A673 (cell line): ENCODE measurements at regions not wholly inside any gene's neighbourhood (a gene's known extent, or its start where the extent isn't known, plus 50 kb on each side); places are given as distances from the start of the nearest gene placed in this dataset.
A peak's percentile ranks its signal among the peaks of the same experiment; 100 is the strongest.

ENCODE experiments used
- BruUV-seq: library from RNA; stranded (reverse); fragments of 400-500 nt; replicated peaks from 2 replicates; lab custom pipeline; 2021; lab: Mats Ljungman, UMichigan
- CTCF ChIA-PET: fragments of 300-600 bp; sonication (Branson Sonifier 250); formaldehyde crosslinking; loops from one replicate; lab custom pipeline; 2022; ENCODE audit warnings: antibody characterized with exemption; lab: Charles Lee
- POLR2A ChIA-PET: fragments of 300-600 bp; sonication (Branson Sonifier 250); formaldehyde crosslinking; loops from one replicate; lab custom pipeline; 2022; ENCODE audit warnings: antibody characterized with exemption; ENCODE audit not compliant: low non-redundant PET; lab: Charles Lee
- DNase-seq: peaks from one replicate; pipeline ENCODE4 v3.0.0-alpha.2; 2015; ENCODE audit warnings: low spot score
- H3K27ac ChIP-seq: fragments of 200-600 bp; sonication (generic); 2 replicates; pipeline ENCODE4 v1.5.1; 2016; ENCODE audit warnings: mixed run types, low read depth, mild to moderate bottlenecking, mixed read lengths, antibody characterized with exemption, low read length; ENCODE audit not compliant: poor library complexity, severe bottlenecking
- H3K27me3 ChIP-seq: fragments of 200-600 bp; sonication (generic); replicated peaks from 2 replicates; pipeline ENCODE4 v1.6.1; 2017; ENCODE audit warnings: mixed run types, low read depth, mild to moderate bottlenecking, mixed read lengths, antibody characterized with exemption, low read length; ENCODE audit not compliant: insufficient read depth, poor library complexity
- H3K36me3 ChIP-seq: fragments of 200-600 bp; sonication (generic); 2 replicates; pipeline ENCODE4 v1.6.1; 2016; ENCODE audit warnings: mixed run types, mild to moderate bottlenecking, mixed read lengths, antibody characterized with exemption, low read length; ENCODE audit not compliant: insufficient read depth, poor library complexity, severe bottlenecking
- H3K4me1 ChIP-seq: fragments of 200-600 bp; sonication (generic); 2 replicates; pipeline ENCODE4 v1.6.1; 2017; ENCODE audit warnings: mixed run types, mild to moderate bottlenecking, mixed read lengths, antibody characterized with exemption, low read length; ENCODE audit not compliant: insufficient read depth, poor library complexity, severe bottlenecking
- H3K4me3 ChIP-seq: fragments of 200-600 bp; sonication (generic); 2 replicates; pipeline ENCODE4 v1.5.1; 2016; ENCODE audit warnings: low read depth, mixed run types, mild to moderate bottlenecking, mixed read lengths, low read length; ENCODE audit not compliant: poor library complexity, severe bottlenecking
- H3K9me3 ChIP-seq: fragments of 200-600 bp; sonication (generic); 2 replicates; pipeline ENCODE4 v1.6.1; 2016; ENCODE audit warnings: mixed run types, low read depth, mild to moderate bottlenecking, mixed read lengths, antibody characterized with exemption, low read length; ENCODE audit not compliant: poor library complexity, severe bottlenecking
- EZH2 ChIP-seq: fragments of 200-600 bp; sonication (generic); IDR thresholded peaks from 2 replicates; pipeline ENCODE4 v1.6.1; 2017; ENCODE audit warnings: borderline replicate concordance, low read depth, mild to moderate bottlenecking, mixed read lengths, antibody characterized with exemption, low read length; ENCODE audit not compliant: poor library complexity, severe bottlenecking
- intact Hi-C: fragments of 100-400 bp; cut with micrococcal nuclease; formaldehyde crosslinking; loops from one replicate; pipeline ENCODE4 v1.10.0; 2022; ENCODE audit not compliant: unreplicated experiment
- TF ChIP-seq, protein P1 (sequence below): fragments of 300-800, 200-600 bp; sonication (generic); conservative IDR thresholded peaks from 2 replicates; pipeline ENCODE4 v1.5.1; 2017; ENCODE audit warnings: low read depth, mild to moderate bottlenecking, antibody characterized with exemption, low read length, moderate library complexity, mixed read lengths

DNA sequence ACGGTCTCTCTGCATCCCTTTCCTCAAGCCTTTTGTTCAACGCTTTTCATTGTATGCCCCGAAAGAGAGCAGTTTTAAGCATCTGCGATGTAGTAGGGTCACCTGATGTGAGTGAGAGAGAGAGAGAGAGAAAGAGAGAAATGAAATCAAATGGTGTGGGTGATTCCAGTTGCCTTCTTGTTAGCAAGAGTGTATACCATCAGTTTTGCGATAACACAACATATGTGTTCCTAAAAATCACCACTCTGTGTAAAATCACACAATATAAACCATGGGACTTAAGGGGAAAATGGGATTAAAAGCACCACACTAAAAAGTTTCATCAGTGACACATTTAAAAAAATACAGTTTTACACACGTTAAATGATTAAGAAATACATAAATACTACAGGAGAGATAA is 1102.7 kb upstream of the EEF2KMT start:
- BruUV-seq: no TSS peak
- H3K36me3 ChIP-seq: no peaks in the 10 kb centered on the region
- no peak overlapping the region for H3K4me3 ChIP-seq
- no peak overlapping the region for H3K27ac ChIP-seq
- H3K4me1 ChIP-seq: no peaks in the 10 kb centered on the region
- no peaks in the 10 kb centered on the region for H3K27me3 ChIP-seq
- intact Hi-C loops: no loop called here
- CTCF ChIA-PET: no interaction called here
- POLR2A ChIA-PET: no interaction called here
- DNase-seq: no peak
- TF ChIP-seq, protein P1, sequence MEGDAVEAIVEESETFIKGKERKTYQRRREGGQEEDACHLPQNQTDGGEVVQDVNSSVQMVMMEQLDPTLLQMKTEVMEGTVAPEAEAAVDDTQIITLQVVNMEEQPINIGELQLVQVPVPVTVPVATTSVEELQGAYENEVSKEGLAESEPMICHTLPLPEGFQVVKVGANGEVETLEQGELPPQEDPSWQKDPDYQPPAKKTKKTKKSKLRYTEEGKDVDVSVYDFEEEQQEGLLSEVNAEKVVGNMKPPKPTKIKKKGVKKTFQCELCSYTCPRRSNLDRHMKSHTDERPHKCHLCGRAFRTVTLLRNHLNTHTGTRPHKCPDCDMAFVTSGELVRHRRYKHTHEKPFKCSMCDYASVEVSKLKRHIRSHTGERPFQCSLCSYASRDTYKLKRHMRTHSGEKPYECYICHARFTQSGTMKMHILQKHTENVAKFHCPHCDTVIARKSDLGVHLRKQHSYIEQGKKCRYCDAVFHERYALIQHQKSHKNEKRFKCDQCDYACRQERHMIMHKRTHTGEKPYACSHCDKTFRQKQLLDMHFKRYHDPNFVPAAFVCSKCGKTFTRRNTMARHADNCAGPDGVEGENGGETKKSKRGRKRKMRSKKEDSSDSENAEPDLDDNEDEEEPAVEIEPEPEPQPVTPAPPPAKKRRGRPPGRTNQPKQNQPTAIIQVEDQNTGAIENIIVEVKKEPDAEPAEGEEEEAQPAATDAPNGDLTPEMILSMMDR: no peak
- no peak for TF ChIP-seq EZH2
- H3K9me3 ChIP-seq: peaks cover 8% of the 10 kb centered on the region

- DNase-seq: no peak
- ChIA-PET CTCF (no interaction called here), POLR2A (no interaction called here)
- no peak overlapping the region for H3K4me3 ChIP-seq
- peaks cover 14% of the 10 kb centered on the region for H3K9me3 ChIP-seq
- H3K4me1 ChIP-seq: no peaks in the 10 kb centered on the region
- no peaks in the 10 kb centered on the region for H3K27me3 ChIP-seq
- no peak for TF ChIP-seq EZH2
- TF ChIP-seq, protein P1: no peak
- no peak overlapping the region for H3K27ac ChIP-seq
- intact Hi-C loops: no loop called here
- H3K36me3 ChIP-seq: no peaks in the 10 kb centered on the region
- no TSS peak for BruUV-seq
Measured at GRCh38 chr16:6195966-6196365, 1098.4 kb upstream of the EEF2KMT start.

- Histone ChIP-seq H3K4me1 (no peaks in the 10 kb centered on the region), H3K4me3 (no peak overlapping the region), H3K27me3 (no peaks in the 10 kb centered on the region), H3K9me3 (peaks cover 6% of the 10 kb centered on the region), H3K27ac (no peak overlapping the region), H3K36me3 (no peaks in the 10 kb centered on the region)
- intact Hi-C loops: no loop called here
- TF ChIP-seq EZH2: no peak
- TF ChIP-seq, protein P1: no peak
- POLR2A ChIA-PET: no interaction called here
- no TSS peak for BruUV-seq
- peak; percentile 33 for DNase-seq
- CTCF ChIA-PET: no interaction called here
Measured at GRCh38 chr16:6193718-6194117, 1096.1 kb upstream of the EEF2KMT start.
